ENCODE measurements at regions not wholly inside any gene's neighbourhood (a gene's known extent, or its start where the extent isn't known, plus 50 kb on each side); places are given as distances from the start of the nearest gene placed in this dataset.

DNA sequence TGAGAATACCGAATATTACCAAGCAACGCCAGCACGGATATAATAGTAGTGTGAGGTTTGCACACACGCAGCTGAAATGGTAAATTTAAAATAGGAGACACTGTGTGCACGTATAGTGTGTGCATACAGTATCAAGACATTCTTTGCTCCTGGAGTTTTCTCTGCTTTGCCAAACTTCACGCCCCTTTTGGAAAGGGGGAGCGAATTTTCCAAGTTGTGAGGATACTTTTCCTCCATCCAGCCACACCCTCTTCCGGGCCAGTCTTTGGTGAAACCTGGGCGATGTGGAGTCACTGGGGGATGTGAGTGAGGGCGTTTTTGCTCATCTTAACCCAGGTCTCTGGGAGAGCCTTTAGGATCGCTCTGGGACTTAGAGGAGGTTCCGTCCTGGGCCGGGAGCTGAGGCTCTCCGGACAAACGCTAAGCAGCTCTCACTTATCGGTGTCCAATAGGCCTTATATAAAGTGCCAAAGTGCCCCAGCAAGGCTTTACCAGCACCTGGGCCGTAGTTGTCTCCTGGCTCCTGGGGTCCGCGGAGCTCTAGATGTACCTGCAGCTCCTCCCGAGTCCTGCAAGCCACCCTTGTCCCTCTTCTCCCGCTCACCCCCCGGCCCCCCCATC is 160.0 kb upstream of the MKI67 start:
- no peak for FAIRE-seq

DNA sequence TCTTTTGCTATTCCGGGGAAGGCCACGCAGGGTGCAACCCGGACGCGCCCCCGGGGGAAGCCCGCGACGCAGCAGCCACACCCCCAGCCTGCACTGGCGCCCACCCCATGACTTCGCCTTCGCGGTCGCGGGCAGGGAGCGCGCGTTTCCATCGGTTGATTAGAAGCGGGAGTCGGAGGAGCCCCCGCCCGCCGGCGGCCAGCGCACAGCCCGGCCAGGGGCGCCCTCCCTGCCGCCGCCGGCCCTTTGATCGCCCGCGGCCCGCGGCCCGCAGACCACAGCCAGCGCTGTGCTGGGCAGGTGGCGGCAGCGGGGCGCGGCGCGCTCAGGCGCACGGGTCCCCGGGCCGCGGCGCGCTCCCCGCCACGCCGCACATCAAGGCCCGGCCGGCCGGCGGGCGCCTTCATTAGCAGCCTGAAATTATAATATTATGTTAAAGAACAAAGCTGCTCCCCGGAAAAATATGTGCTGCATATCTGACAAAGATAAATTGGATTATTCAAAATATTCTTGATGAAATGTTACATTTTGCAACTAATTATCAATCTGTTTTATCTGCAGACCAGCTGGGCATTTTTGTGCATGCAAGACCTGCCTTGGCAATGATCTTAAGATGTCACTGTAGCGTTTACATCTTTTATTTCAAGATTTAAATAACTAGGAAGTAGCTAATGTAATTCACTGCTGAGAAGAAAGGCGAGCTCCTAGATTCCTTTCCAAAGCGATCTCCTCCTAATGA is 160.7 kb upstream of the MKI67 start:
- no peak for FAIRE-seq

- FAIRE-seq, result no peak
Measured at GRCh38 chr10:128287921-128288320, 161.7 kb upstream of the MKI67 start.

GRCh38 chr10:128289621-128290020 is 163.4 kb upstream of the MKI67 start:
- no peak for FAIRE-seq

- no peak for FAIRE-seq
Measured at GRCh38 chr10:128295003-128295402, 168.8 kb upstream of the MKI67 start.

- FAIRE-seq, result no peak
Measured at GRCh38 chr10:128296253-128297007, 170.2 kb upstream of the MKI67 start.

- FAIRE-seq, result no peak
Measured at GRCh38 chr10:128297709-128298378, 171.6 kb upstream of the MKI67 start.

- no peak for FAIRE-seq
Measured at GRCh38 chr10:128298587-128298986, 172.4 kb upstream of the MKI67 start.

DNA sequence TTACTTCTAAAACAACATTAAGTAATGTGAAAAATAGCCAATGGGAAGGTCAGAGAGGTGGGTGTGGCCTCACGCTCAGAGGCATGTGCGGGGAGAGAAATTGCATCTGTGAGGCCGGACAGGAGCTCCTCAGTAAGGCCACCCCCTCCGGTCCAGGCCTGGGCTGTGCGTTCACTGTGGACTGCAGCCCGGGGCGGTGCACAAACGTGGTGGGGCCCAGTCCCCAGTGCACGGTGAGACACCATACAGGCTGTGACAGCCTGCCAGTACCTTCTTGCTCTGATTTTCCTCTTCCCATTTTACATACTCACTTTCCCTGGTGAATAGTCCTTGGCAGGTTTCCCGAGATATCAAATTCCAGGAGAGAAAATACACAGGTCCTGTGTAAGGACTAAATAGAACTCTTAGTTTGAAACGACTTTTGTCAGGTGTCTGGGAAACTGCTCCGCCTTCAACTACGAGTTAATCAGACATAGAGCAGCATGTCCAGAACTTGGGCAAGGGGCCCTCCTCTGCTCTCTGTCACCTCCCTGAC is 174.1 kb upstream of the MKI67 start:
- no peak for FAIRE-seq

- no peak for FAIRE-seq
Measured at GRCh38 chr10:128301051-128301450, 174.8 kb upstream of the MKI67 start.

- FAIRE-seq, result no peak
Measured at GRCh38 chr10:128302808-128303207, 176.6 kb upstream of the MKI67 start.

DNA sequence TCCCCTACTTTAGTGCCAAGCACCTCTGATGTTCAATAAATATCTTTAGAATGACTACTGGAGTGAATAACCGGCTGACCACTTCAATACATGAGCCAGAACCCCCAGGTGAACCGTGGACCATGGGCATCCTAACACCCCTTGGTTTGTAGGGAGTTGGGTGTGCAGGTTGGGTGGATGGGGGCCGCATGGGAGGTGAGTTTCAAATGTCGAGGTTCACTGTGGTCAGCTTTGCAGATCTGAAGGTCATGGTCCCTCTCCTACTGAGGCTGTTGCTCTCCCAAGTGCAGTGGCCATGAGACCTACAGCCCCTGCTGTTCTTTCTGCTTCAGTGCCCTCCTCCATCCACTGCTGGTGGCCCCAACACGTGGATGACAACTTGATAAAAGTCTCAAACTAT is 178.0 kb upstream of the MKI67 start:
- no peak for FAIRE-seq

- no peak for FAIRE-seq
Measured at GRCh38 chr10:128305601-128306345, 179.6 kb upstream of the MKI67 start.

- no peak for FAIRE-seq
Measured at GRCh38 chr10:128306535-128306934, 180.3 kb upstream of the MKI67 start.

DNA sequence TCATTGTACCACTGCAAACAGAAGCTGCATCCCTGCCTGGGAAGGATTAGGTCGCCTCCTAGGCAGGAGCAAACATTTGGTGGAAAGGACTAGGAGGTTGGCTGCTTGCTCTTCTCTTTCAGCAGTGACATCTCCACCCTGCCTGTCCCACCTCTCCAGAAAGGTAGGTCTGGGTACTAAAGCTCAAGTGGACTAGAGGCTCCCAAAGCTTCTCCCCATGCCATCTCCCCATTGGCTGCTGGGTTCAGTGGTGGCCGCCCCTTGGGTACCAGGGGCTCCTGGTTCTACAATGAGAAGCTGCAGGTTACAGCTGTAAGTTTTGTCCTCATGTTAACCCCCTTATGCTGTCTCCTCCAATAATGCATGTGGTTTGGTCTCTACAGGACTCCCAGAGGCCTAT is 180.7 kb upstream of the MKI67 start:
- no peak for FAIRE-seq

GRCh38 chr10:128307820-128308219 is 181.6 kb upstream of the MKI67 start:
- FAIRE-seq, result no peak

- FAIRE-seq, result peak; percentile 88
Measured at GRCh38 chr10:128310971-128311658, 184.9 kb upstream of the MKI67 start.

DNA sequence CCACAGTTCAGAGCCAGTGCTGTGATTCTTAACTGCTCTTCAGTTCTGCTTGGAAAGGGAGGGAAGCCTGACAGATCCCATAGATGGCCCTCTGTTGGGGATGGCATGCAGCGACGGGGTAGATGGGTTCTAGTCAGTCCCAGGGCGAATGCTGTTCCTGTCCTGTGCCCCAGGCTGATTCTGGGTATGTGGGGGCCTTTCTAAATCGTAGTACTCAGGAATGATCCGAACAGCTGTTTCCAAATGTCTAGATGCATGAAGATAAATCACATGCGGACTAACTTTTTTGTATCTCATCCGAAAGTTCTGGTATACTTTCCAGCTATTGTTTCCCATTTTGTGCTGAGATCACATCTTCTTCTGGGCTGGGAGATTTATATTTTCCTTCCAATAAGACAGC is 186.0 kb upstream of the MKI67 start:
- FAIRE-seq, result no peak

GRCh38 chr10:128314686-128315085 is 188.5 kb upstream of the MKI67 start:
- no peak for FAIRE-seq

- no peak for FAIRE-seq
Measured at GRCh38 chr10:128316121-128316726, 190.0 kb upstream of the MKI67 start.

DNA sequence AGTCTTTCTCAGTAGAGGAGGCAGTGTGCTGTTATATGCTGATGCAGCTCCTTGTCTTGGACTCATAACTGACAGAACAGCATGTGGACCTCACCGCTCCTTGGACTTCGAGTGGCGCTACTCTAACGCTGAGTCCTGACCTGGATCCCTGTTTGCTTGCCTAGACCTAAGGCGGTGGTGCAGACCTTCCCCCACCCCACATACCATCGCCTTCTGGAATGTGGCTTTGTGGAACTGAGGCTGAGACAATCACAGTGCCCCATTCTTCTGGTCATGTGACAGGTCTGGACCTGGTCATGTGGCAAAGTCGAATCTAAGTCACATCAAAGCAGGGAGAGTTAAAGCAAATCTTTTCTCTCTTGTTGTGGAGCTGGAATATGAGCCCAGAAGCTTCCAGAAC is 190.7 kb upstream of the MKI67 start:
- no peak for FAIRE-seq

All from endometrium (tissue), 2 donors.